Smooth muscle cell (in vitro differentiated cells): ENCODE measurements at regions not wholly inside any gene's neighbourhood (a gene's known extent, or its start where the extent isn't known, plus 50 kb on each side); places are given as distances from the start of the nearest gene placed in this dataset.
A peak's percentile ranks its signal among the peaks of the same experiment; 100 is the strongest.
"Not testable (repeated sequence)": the region's sequence is repeated elsewhere in the genome, so short reads cannot be mapped to it uniquely, and the experiment has no call there.

Experiments used
- DNase-seq: peaks from one replicate; lab custom pipeline; 2025; ENCODE audit not compliant: unreplicated experiment; lab: John Stamatoyannopoulos, UW
- H2AFZ ChIP-seq: fragments of 200-600 bp; sonication (generic); 2 replicates; pipeline ENCODE4 v1.6.0; 2016; ENCODE audit warnings: antibody characterized with exemption, low read depth, mild to moderate bottlenecking
- H3F3A ChIP-seq: fragments of 200-600 bp; sonication (generic); 2 replicates; pipeline ENCODE4 v1.6.0; 2017; ENCODE audit warnings: antibody characterized with exemption, low read depth
- H3K27ac ChIP-seq: fragments of 200-600 bp; sonication (generic); 2 replicates; pipeline ENCODE4 v1.5.1; 2016; ENCODE audit warnings: low read depth, mild to moderate bottlenecking
- H3K27me3 ChIP-seq: fragments of 200-600 bp; sonication (generic); 2 replicates; pipeline ENCODE4 v1.6.1; 2016; ENCODE audit warnings: low read depth, mild to moderate bottlenecking
- H3K36me3 ChIP-seq: fragments of 200-600 bp; sonication (generic); 2 replicates; pipeline ENCODE4 v1.5.1; 2016; ENCODE audit warnings: low read depth
- H3K4me1 ChIP-seq: fragments of 200-600 bp; sonication (generic); 2 replicates; pipeline ENCODE4 v1.5.1; 2016; ENCODE audit warnings: low read depth
- H3K4me2 ChIP-seq: fragments of 200-600 bp; sonication (generic); 2 replicates; pipeline ENCODE4 v1.6.0; 2016; ENCODE audit warnings: mild to moderate bottlenecking
- H3K4me3 ChIP-seq: fragments of 200-600 bp; sonication (generic); 2 replicates; pipeline ENCODE4 v1.5.1; 2016; ENCODE audit warnings: mild to moderate bottlenecking
- H3K79me2 ChIP-seq: fragments of 200-600 bp; sonication (generic); 2 replicates; pipeline ENCODE4 v1.6.0; 2016; ENCODE audit warnings: low read depth, mild to moderate bottlenecking
- H3K9ac ChIP-seq: fragments of 200-600 bp; sonication (generic); 2 replicates; pipeline ENCODE4 v1.6.0; 2016; ENCODE audit warnings: low read depth
- H3K9me3 ChIP-seq: fragments of 200-600 bp; sonication (generic); replicated peaks from 2 replicates; pipeline ENCODE4 v1.5.1; 2016; ENCODE audit warnings: low read depth
- H4K20me1 ChIP-seq: fragments of 200-600 bp; sonication (generic); 2 replicates; pipeline ENCODE4 v1.6.0; 2016; ENCODE audit warnings: low read depth
- CTCF ChIP-seq: fragments of 200-600 bp; sonication (generic); IDR thresholded peaks from 2 replicates; pipeline ENCODE4 v1.5.1; 2017; ENCODE audit warnings: borderline replicate concordance, mild to moderate bottlenecking, antibody characterized with exemption; ENCODE audit not compliant: insufficient read depth, poor library complexity, severe bottlenecking
- WGBS: methylation state at CpG from one replicate; pipeline ENCODE4 v1.1.7; 2016; ENCODE audit warnings: low lambda C conversion rate; 5-methylcytosine and 5-hydroxymethylcytosine counted together

GRCh38 chr4:116539744-116540143 is 545.6 kb downstream of the TRAM1L1 start:
- Histone ChIP-seq H3K79me2 (no peaks in the 10 kb centered on the region), H3K4me3 (no peak overlapping the region), H4K20me1 (no peaks in the 10 kb centered on the region), H3K9me3 (no peaks in the 10 kb centered on the region), H3K27ac (no peak overlapping the region), H3K36me3 (no peaks in the 10 kb centered on the region), H3K4me2 (no peak overlapping the region), H3F3A (no peaks in the 10 kb centered on the region), H2AFZ (no peak overlapping the region), H3K27me3 (no peaks in the 10 kb centered on the region), H3K9ac (no peak overlapping the region), H3K4me1 (no peaks in the 10 kb centered on the region)
- 95% methylated on average over 3 of the region's 3 CpGs for WGBS
- no peak for DNase-seq
- no peak for TF ChIP-seq CTCF

GRCh38 chr4:116537828-116538227 is 547.5 kb downstream of the TRAM1L1 start:
- H3K9me3 ChIP-seq, result no peaks in the 10 kb centered on the region
- no peak overlapping the region for H3K9ac ChIP-seq
- no peak for DNase-seq
- H3K79me2 ChIP-seq, result no peaks in the 10 kb centered on the region
- no peaks in the 10 kb centered on the region for H3K4me1 ChIP-seq
- no peak overlapping the region for H3K27ac ChIP-seq
- no peak overlapping the region for H2AFZ ChIP-seq
- no peaks in the 10 kb centered on the region for H3K27me3 ChIP-seq
- no peak overlapping the region for H3K4me2 ChIP-seq
- H3K4me3 ChIP-seq, result no peak overlapping the region
- no peaks in the 10 kb centered on the region for H4K20me1 ChIP-seq
- no peak for TF ChIP-seq CTCF
- no peaks in the 10 kb centered on the region for H3F3A ChIP-seq
- no peaks in the 10 kb centered on the region for H3K36me3 ChIP-seq

GRCh38 chr4:116536024-116536423 is 549.4 kb downstream of the TRAM1L1 start:
- H3K9ac ChIP-seq, H4K20me1 ChIP-seq, H3K9me3 ChIP-seq, H3K4me2 ChIP-seq, H3K79me2 ChIP-seq, H3F3A ChIP-seq, H3K27ac ChIP-seq, H3K36me3 ChIP-seq, H3K4me1 ChIP-seq, DNase-seq, H3K27me3 ChIP-seq, H3K4me3 ChIP-seq, H2AFZ ChIP-seq: not testable (repeated sequence)
- 97% methylated on average over 6 of the region's 6 CpGs for WGBS

GRCh38 chr4:116531870-116532269 is 553.5 kb downstream of the TRAM1L1 start:
- 35% methylated on average over 5 of the region's 5 CpGs for WGBS
- Histone ChIP-seq H3K36me3 (no peaks in the 10 kb centered on the region), H3K4me2 (peak overlapping the region; percentile 21), H3K27ac (peak overlapping the region; percentile 8), H4K20me1 (no peaks in the 10 kb centered on the region), H3K4me3 (no peak overlapping the region), H2AFZ (peak overlapping the region; percentile 65), H3K79me2 (no peaks in the 10 kb centered on the region), H3F3A (no peaks in the 10 kb centered on the region), H3K27me3 (no peaks in the 10 kb centered on the region), H3K9ac (no peak overlapping the region), H3K4me1 (no peaks in the 10 kb centered on the region), H3K9me3 (no peaks in the 10 kb centered on the region)
- no peak for TF ChIP-seq CTCF
- DNase-seq, result no peak
